ENCODE measurements at regions not wholly inside any gene's neighbourhood (a gene's known extent, or its start where the extent isn't known, plus 50 kb on each side); places are given as distances from the start of the nearest gene placed in this dataset.

DNA sequence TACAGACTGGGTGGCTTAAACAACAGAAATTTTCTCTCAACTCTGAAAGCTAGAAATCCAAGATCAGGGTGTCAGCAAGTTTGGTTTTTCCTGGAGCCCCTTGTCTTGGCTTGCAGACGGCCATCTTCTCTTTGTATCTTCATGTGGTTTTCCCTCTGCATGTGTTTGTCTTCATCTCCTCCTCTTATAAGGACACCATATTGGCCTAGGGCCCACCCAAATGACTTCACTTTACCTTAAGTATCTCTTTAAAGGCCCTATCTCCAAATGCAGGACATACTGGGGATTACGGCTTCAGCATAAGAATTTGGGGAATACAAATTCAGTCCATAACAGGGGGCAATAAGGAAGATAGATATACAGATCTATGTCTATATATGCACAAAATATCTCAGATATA, 187.9 kb downstream of the MTCL1 start:
- TF ChIP-seq, protein P1, sequence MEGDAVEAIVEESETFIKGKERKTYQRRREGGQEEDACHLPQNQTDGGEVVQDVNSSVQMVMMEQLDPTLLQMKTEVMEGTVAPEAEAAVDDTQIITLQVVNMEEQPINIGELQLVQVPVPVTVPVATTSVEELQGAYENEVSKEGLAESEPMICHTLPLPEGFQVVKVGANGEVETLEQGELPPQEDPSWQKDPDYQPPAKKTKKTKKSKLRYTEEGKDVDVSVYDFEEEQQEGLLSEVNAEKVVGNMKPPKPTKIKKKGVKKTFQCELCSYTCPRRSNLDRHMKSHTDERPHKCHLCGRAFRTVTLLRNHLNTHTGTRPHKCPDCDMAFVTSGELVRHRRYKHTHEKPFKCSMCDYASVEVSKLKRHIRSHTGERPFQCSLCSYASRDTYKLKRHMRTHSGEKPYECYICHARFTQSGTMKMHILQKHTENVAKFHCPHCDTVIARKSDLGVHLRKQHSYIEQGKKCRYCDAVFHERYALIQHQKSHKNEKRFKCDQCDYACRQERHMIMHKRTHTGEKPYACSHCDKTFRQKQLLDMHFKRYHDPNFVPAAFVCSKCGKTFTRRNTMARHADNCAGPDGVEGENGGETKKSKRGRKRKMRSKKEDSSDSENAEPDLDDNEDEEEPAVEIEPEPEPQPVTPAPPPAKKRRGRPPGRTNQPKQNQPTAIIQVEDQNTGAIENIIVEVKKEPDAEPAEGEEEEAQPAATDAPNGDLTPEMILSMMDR (IDR thresholded peaks at IDR 0.05; ENCODE audit: borderline replicate concordance, extremely low read depth, low read length, poor library complexity, severe bottlenecking), result no peak
- no peak for TF ChIP-seq EZH2 (IDR thresholded peaks at IDR 0.05; ENCODE audit: borderline replicate concordance, low read depth, low read length, severe bottlenecking)

Measured in DND-41 (cell line).